ENCODE measurements at regions not wholly inside any gene's neighbourhood (a gene's known extent, or its start where the extent isn't known, plus 50 kb on each side); places are given as distances from the start of the nearest gene placed in this dataset.
"Not testable (repeated sequence)": the region's sequence is repeated elsewhere in the genome, so short reads cannot be mapped to it uniquely, and the experiment has no call there.

DNA sequence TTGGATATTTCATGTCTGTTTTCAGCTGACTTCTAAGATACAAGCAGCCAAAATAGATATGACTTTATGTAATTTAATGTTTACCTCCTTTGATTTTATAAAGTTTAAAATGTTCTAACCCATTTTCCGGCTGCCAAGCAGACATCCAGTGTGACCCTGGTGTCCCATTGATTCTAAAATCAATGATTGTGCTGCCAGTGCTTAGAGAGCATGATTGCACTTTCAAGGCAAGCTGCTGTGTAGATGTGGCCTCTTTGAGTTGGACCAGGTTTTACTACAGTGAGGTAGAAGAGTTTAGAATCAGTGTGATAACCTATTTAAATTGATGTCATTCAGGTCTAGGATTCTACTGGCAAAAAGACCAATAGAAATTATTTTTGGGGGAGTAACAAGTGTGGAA is 730.9 kb downstream of the STPG2 start:
- no peak for DNase-seq
- H3K27ac Mint-ChIP-seq: no peak overlapping the region
- H3K9me3 Mint-ChIP-seq: peaks cover 8 to 11% of the 10 kb centered on the region in 2 donors
- no peaks in the 10 kb centered on the region for H3K4me1 Mint-ChIP-seq (ENCODE audit: low read depth in 2 of 2)
- H3K27me3 Mint-ChIP-seq: no peaks in the 10 kb centered on the region
- no peak for ATAC-seq (replicated peaks)
- H3K36me3 Mint-ChIP-seq (ENCODE audit: insufficient read depth): no peaks in the 10 kb centered on the region
- no peak overlapping the region for H3K4me3 Mint-ChIP-seq

DNA sequence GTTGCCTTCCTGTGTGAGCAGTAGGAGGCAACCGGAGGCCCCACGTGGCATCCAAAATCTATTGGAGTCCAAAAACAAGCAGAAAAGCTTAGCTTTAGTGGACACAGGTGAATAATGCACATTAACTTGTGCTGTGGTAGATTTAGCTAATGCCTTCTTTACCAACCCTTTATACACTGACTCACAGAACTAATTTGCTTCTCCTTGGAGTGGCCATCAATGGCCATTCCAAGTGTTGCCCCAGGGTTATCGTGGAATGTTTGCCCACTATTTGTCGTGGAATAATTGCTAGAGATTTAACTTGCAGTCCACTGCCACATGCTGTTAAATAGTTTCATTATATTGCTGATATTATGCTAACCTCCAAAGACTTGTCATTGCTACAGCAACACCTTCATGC is 729.1 kb downstream of the STPG2 start:
- H3K36me3 Mint-ChIP-seq (ENCODE audit: insufficient read depth): no peaks in the 10 kb centered on the region
- H3K27ac Mint-ChIP-seq: no peak overlapping the region
- no peak for DNase-seq
- no peak for ATAC-seq (replicated peaks)
- no peak overlapping the region for H3K4me3 Mint-ChIP-seq
- no peaks in the 10 kb centered on the region for H3K27me3 Mint-ChIP-seq
- H3K4me1 Mint-ChIP-seq (ENCODE audit: low read depth in 2 of 2): no peaks in the 10 kb centered on the region
- H3K9me3 Mint-ChIP-seq: peaks cover 7 to 8% of the 10 kb centered on the region in 2 donors

DNA sequence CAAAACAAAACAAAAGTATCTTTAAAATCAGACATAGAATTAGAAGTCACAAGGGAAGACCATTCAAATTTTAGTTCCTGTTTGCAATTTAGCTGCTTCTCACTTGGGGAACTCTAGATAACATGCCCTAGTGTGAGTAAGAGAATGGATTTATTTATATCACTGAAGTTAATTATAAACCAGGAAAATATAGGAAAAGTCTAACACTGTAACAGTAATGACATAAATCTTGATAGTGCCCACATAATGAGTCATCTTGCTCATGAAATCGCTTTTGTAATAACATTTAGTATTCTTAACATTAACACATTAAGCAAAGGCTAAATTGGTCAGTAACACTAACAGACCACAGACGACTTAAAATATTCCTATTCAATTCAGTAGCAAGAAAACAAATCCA is 710.7 kb downstream of the STPG2 start:
- no peak overlapping the region for H3K27ac Mint-ChIP-seq
- H3K4me1 Mint-ChIP-seq (ENCODE audit: low read depth in 2 of 2): no peaks in the 10 kb centered on the region
- no peaks in the 10 kb centered on the region for H3K27me3 Mint-ChIP-seq
- DNase-seq (no peak), ATAC-seq (replicated peaks) (no peak)
- H3K9me3 Mint-ChIP-seq: peaks cover 5 to 16% of the 10 kb centered on the region in 2 donors
- no peak overlapping the region for H3K4me3 Mint-ChIP-seq
- H3K36me3 Mint-ChIP-seq (ENCODE audit: insufficient read depth): no peaks in the 10 kb centered on the region

DNA sequence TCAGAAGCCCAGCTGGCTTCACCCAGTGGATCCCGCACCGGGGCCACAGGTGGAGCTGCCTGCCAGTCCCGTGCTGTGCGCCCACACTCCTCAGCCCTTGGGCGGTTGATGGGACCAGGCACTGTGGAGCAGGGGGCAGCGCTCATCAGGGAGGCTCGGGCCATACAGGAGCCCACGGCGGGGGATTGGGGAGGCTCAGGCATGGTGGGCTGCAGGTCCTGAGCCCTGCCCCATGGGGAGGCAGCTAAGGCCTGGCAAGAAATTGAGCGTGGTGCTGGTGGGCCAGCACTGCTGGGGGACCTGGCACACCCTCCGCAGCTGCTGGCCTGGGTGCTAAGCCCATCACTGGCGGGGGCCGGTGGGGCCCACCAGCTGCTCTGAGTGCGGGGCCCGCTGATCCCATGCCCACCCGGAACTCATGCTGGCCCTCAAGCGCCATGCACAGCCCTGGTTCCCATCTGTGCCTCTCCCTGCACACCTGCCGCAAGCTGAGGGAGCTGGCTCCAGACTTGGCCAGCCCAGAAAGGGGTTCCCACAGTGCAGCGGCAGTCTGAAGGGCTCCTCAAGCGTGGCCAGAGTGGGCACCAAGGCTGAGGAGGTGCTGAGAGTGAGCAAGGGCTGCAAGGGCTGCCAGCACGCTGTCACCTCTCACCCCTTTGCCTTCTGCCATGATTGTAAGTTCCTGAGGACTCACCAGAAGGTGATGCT is 705.1 kb downstream of the STPG2 start:
- not testable (repeated sequence) for H3K27me3 Mint-ChIP-seq; H3K4me3 Mint-ChIP-seq; H3K9me3 Mint-ChIP-seq; H3K27ac Mint-ChIP-seq; DNase-seq; ATAC-seq (replicated peaks); H3K36me3 Mint-ChIP-seq (ENCODE audit: insufficient read depth); H3K4me1 Mint-ChIP-seq (ENCODE audit: low read depth in 2 of 2)

DNA sequence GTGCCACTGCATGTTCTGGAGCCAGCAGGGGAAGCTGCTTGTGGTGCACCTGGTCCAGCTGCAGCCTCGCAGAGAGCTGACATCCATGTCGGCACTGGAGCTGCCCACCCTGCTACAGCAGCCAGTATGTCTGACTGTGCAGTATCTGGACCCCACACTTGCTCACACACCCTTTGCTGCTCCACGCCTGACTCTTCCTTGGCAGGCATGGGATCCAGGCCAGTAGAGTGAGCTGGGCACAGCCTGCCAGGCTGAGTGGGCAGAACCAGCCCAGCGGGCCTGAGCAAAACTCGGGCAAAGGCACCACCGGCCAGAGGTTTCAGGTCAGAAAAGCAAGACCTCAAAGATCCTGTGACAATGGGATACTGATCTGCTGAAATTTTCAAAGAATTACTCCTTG is 690.1 kb downstream of the STPG2 start:
- H3K27ac Mint-ChIP-seq: no peak overlapping the region
- ATAC-seq (replicated peaks) (no peak), DNase-seq (no peak)
- H3K36me3 Mint-ChIP-seq (ENCODE audit: insufficient read depth): no peaks in the 10 kb centered on the region
- H3K4me3 Mint-ChIP-seq: no peak overlapping the region
- H3K9me3 Mint-ChIP-seq: peaks cover 11 to 21% of the 10 kb centered on the region in 2 donors
- H3K4me1 Mint-ChIP-seq (ENCODE audit: low read depth in 2 of 2): no peaks in the 10 kb centered on the region
- H3K27me3 Mint-ChIP-seq: no peaks in the 10 kb centered on the region

DNA sequence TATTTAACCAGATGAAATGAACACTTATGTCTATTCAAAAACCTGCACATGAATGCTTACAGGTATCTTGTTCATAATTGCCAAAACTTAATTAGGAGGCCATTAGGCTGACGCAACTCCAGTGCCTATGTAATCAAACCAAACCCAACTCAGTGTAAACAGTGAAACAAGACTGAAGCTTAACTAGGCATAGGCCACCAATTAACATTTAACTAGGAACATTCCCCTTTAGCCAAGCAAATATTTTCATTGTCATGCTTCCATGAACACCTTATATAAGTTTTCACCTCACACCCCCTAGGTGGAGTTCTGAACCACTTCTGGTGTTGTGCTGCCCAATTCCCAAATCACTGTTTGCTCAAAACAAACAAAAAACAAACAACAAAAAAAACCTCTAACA is 686.0 kb downstream of the STPG2 start:
- H3K4me3 Mint-ChIP-seq: no peak overlapping the region
- no peaks in the 10 kb centered on the region for H3K4me1 Mint-ChIP-seq (ENCODE audit: low read depth in 2 of 2)
- no peaks in the 10 kb centered on the region for H3K27me3 Mint-ChIP-seq
- no peak for DNase-seq
- H3K36me3 Mint-ChIP-seq (ENCODE audit: insufficient read depth): no peaks in the 10 kb centered on the region
- H3K27ac Mint-ChIP-seq: no peak overlapping the region
- H3K9me3 Mint-ChIP-seq: peaks cover 7 to 8% of the 10 kb centered on the region in 2 donors
- ATAC-seq (replicated peaks): no peak

DNA sequence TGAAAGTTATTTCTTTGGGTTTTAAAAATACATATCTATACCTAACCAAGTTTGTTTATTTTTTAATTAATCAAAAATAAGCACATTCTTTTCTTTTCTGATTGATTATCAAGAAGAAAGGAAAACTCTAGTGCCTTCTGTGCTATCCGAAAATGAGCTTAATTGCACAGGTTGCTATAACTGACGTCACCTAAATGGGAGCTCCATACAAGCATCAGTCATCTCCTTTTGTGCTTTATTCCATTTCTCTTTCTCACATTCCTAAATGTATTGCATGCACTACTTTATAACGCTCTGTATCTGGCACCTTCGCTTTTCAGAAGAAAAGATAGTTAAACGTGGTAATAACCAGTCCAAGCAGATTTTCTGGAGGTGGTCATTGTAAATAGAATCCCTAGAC is 675.0 kb downstream of the STPG2 start:
- ATAC-seq (replicated peaks): no peak
- Mint-ChIP-seq H3K9me3 (peaks cover 5 to 14% of the 10 kb centered on the region in 2 donors), H3K4me1 (ENCODE audit: low read depth in 2 of 2) (no peaks in the 10 kb centered on the region), H3K36me3 (ENCODE audit: insufficient read depth) (peaks cover 3% of the 10 kb centered on the region), H3K27ac (no peak overlapping the region), H3K4me3 (no peak overlapping the region), H3K27me3 (no peaks in the 10 kb centered on the region)
- DNase-seq: no peak

DNA sequence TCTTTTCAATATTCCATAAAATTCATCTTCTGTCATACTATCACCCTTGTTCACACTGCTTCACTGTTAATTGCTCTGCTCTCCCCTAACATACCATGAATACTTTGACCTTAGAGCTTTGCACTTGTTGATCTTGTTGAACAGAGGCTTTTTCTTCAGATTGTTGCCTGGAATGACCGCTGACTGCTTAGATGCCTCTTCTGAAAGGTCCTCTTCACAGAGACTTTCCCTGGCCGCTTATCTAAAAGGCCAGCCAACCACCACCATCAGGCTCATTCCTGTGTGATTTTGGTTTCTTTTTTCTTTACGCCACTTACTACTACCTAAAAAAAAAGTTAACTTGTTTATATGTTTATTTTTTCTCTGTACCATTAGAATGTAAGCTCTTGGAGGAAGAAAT is 667.7 kb downstream of the STPG2 start:
- no peak for ATAC-seq (replicated peaks)
- no peak for DNase-seq
- Mint-ChIP-seq H3K4me1 (ENCODE audit: low read depth in 2 of 2) (no peaks in the 10 kb centered on the region), H3K4me3 (no peak overlapping the region), H3K36me3 (ENCODE audit: insufficient read depth) (no peaks in the 10 kb centered on the region), H3K27ac (no peak overlapping the region), H3K9me3 (peaks cover 3 to 6% of the 10 kb centered on the region in 2 donors), H3K27me3 (no peaks in the 10 kb centered on the region)

DNA sequence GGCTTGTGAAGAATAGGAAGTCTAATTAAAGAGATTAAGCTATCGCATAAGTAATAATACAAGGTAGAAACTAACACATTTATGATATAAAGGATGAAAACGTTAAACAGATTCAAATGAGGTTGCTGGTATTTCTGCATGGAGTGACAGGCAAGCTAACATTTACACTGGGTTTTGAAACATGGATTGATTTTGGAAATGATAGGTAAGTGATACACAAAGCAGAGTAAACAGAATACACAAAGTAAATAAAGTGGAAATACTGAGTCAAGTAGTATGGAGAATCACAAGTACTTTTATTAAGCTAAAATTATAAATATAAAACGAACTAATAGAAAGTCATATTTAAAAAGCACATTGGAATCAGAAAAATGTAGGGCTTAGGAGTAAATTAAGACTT is 665.3 kb downstream of the STPG2 start:
- H3K27ac Mint-ChIP-seq: no peak overlapping the region
- H3K4me1 Mint-ChIP-seq (ENCODE audit: low read depth in 2 of 2): no peaks in the 10 kb centered on the region
- ATAC-seq (replicated peaks): no peak
- no peak for DNase-seq
- no peaks in the 10 kb centered on the region for H3K27me3 Mint-ChIP-seq
- H3K36me3 Mint-ChIP-seq (ENCODE audit: insufficient read depth): no peaks in the 10 kb centered on the region
- no peak overlapping the region for H3K4me3 Mint-ChIP-seq
- peaks cover 0 to 6% of the 10 kb centered on the region in 2 donors for H3K9me3 Mint-ChIP-seq

DNA sequence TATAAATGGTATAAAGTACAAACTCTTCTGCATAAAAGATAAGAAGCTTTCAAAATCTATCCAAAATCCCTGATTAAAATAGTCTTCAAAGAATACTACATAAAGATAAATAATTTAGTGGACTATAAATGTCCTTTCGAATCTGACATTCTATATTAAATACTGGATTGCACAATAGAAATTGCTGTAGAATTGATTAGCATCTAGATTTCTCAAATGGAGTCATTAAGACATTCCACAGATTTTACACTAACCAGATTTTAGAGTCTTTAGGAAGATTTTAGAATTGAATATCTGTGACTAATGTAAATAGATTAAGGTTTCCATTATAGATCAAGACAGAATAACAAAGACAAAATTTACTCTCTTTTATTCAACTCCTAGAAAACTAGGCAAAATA is 663.9 kb downstream of the STPG2 start:
- H3K27ac Mint-ChIP-seq: no peak overlapping the region
- DNase-seq: no peak

DNA sequence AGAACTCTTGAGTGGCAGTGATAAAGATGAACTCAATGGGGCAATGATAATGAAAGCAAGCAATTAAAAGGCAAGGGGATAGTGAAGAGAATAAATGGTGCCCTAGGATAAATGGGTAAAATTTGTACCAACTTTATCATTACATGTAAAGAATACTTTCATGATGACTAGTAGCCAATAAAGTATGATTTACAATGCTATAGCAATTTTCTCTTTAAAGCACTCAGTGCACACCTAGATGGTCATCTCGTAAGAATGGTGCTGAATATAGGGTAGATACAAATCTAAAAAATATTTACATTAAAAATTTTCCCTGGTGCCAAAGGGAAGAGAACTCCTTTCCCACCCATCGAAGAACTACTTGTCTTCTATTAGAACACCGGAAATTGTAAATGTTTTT is 651.4 kb downstream of the STPG2 start:
- Mint-ChIP-seq H3K27me3 (no peaks in the 10 kb centered on the region), H3K36me3 (ENCODE audit: insufficient read depth) (no peaks in the 10 kb centered on the region)

More for the DNA sequence above, 663.9 kb downstream of the STPG2 start:
- Mint-ChIP-seq H3K4me1 (ENCODE audit: low read depth in 2 of 2) (no peaks in the 10 kb centered on the region), H3K4me3 (no peak overlapping the region), H3K27me3 (no peaks in the 10 kb centered on the region), H3K9me3 (peaks cover 0 to 6% of the 10 kb centered on the region in 2 donors), H3K36me3 (ENCODE audit: insufficient read depth) (no peaks in the 10 kb centered on the region)
- ATAC-seq (replicated peaks): no peak

DNA sequence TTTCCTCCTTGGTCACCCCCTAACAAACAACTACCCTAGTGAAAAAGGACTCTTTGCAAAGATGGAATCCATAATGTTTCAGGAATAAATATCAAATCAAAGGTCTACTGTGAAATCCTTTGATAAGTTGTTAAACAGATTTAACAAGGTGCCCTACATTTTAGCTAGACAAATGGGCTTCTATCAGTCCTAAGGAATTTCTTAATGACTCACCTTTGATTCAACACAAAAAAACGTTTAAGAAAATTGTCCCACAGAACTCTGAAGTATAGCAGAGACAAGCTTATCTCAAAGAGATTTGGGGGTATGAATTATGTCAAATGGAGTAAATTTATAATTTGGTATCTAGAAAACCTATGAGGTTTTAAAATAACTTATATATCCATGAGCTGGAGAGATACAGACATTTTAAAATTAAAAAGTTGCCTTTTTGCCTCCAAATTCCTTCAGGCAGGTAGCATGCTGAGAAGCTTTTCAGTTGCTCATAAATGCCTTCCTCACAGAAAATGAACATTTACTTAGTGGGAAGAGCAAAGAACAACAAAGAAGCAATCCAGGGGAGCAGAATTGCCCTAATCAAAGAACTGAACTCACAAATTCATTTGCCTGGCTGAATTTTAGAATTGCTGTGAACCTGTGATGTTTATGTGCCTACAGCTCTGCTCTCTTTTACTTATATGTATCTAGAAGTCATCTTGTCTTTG is 649.3 kb downstream of the STPG2 start:
- peaks cover 4 to 6% of the 10 kb centered on the region in 2 donors for H3K9me3 Mint-ChIP-seq
- H3K27me3 Mint-ChIP-seq: no peaks in the 10 kb centered on the region
- no peaks in the 10 kb centered on the region for H3K36me3 Mint-ChIP-seq (ENCODE audit: insufficient read depth)
- no peaks in the 10 kb centered on the region for H3K4me1 Mint-ChIP-seq (ENCODE audit: low read depth in 2 of 2)
- ATAC-seq (replicated peaks) (no peak), DNase-seq (no peak)
- no peak overlapping the region for H3K4me3 Mint-ChIP-seq
- H3K27ac Mint-ChIP-seq: no peak overlapping the region

More for the DNA sequence above, 651.4 kb downstream of the STPG2 start:
- no peak overlapping the region for H3K4me3 Mint-ChIP-seq
- H3K9me3 Mint-ChIP-seq: peaks cover 7 to 10% of the 10 kb centered on the region in 2 donors
- H3K27ac Mint-ChIP-seq: no peak overlapping the region
- DNase-seq (no peak), ATAC-seq (replicated peaks) (no peak)
- H3K4me1 Mint-ChIP-seq (ENCODE audit: low read depth in 2 of 2): no peaks in the 10 kb centered on the region

DNA sequence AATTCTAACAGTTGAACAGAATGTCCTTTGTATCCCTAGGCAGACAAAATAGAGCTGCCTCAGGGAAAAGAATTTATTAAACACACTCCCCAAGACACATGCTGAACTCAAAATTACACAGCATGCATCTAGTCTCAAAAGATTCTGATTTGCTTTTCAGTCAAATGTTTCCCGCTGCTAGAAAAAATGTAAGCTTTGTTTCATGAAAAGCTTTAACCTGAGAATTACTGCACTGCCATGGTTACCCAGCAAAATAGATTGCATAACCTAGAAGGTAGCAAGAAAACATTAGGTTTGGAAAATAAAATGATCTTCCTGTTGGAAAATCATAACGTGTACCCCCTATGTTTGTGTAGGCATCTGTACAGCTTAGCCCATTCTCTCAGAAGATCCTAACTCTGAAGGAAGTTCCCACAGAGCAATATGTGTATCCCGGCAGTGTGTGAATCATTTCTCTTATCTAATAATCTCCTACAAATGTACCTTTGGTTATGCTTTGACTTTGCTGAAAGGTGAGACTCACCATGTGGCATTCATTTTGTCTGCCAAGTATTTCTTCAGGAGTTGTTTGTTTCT is 646.9 kb downstream of the STPG2 start:
- ATAC-seq (replicated peaks) (no peak), DNase-seq (no peak)
- no peaks in the 10 kb centered on the region for H3K36me3 Mint-ChIP-seq (ENCODE audit: insufficient read depth)
- no peak overlapping the region for H3K4me3 Mint-ChIP-seq
- H3K9me3 Mint-ChIP-seq: no peaks in the 10 kb centered on the region
- no peak overlapping the region for H3K27ac Mint-ChIP-seq
- no peaks in the 10 kb centered on the region for H3K4me1 Mint-ChIP-seq (ENCODE audit: low read depth in 2 of 2)
- H3K27me3 Mint-ChIP-seq: no peaks in the 10 kb centered on the region

DNA sequence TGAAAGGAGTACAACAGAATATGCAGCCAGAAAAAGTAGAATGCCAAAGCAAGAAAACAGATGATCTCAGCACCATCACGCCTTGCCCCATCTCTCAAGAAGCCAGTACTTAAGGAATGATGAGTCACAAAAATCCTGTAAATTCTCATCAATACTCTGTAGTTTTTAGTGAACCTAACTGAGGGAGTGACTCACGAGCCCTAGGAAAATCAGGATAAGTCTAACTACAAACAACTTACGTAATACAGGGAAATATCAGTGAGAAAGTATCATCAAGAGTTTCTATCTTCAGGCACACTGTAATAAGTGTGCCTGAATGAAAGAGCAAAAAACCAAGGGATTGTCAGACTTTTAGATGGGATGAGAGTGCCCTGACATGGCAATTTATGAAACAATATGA is 644.4 kb downstream of the STPG2 start:
- no peaks in the 10 kb centered on the region for H3K4me1 Mint-ChIP-seq (ENCODE audit: low read depth in 2 of 2)
- H3K27ac Mint-ChIP-seq: no peak overlapping the region
- no peak overlapping the region for H3K4me3 Mint-ChIP-seq
- no peak for DNase-seq
- ATAC-seq (replicated peaks): no peak
- no peaks in the 10 kb centered on the region for H3K9me3 Mint-ChIP-seq
- H3K36me3 Mint-ChIP-seq (ENCODE audit: insufficient read depth): no peaks in the 10 kb centered on the region
- H3K27me3 Mint-ChIP-seq: no peaks in the 10 kb centered on the region
